ENCODE measurements at regions not wholly inside any gene's neighbourhood (a gene's known extent, or its start where the extent isn't known, plus 50 kb on each side); places are given as distances from the start of the nearest gene placed in this dataset.

DNA sequence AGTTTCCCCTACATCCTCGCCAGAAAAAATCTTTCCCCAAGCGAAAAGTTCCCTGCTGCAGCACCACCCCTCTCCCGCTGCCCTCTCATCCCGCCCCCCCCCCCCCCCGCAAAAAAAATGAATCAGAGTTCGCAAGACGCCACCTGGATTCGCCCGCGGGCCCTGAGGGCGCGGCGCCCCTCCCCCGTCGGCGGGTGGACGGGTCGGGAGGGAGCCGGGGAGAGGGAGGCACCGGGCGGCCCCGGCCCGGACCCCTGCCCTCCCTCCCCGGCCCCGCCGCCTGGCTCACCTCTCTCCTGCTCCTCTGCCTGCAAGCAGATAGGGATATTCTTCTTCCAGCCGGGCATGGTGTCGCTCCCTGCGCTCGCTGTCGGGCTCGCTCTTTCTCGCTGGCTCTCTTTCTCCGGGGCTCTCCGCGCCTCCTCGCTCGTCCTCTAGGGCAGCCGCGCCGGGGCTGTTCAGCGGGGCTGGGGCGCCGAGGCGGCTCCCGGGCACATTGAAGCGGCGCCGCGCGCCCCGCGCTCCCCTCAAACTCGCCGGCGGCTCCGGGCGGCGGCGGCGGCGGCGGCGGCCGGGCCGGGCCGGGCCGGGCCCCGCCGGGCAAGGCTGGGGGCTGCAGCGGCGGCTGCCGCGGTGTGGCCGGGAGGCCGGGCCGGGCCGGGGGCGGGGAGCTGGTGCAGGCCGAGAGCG is 200.3 kb upstream of the CAND1 start (continued):
- TF ChIP-seq, protein P1, sequence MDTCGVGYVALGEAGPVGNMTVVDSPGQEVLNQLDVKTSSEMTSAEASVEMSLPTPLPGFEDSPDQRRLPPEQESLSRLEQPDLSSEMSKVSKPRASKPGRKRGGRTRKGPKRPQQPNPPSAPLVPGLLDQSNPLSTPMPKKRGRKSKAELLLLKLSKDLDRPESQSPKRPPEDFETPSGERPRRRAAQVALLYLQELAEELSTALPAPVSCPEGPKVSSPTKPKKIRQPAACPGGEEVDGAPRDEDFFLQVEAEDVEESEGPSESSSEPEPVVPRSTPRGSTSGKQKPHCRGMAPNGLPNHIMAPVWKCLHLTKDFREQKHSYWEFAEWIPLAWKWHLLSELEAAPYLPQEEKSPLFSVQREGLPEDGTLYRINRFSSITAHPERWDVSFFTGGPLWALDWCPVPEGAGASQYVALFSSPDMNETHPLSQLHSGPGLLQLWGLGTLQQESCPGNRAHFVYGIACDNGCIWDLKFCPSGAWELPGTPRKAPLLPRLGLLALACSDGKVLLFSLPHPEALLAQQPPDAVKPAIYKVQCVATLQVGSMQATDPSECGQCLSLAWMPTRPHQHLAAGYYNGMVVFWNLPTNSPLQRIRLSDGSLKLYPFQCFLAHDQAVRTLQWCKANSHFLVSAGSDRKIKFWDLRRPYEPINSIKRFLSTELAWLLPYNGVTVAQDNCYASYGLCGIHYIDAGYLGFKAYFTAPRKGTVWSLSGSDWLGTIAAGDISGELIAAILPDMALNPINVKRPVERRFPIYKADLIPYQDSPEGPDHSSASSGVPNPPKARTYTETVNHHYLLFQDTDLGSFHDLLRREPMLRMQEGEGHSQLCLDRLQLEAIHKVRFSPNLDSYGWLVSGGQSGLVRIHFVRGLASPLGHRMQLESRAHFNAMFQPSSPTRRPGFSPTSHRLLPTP (IDR thresholded peaks at IDR 0.05; ENCODE audit: borderline replicate concordance, extremely low read depth, insufficient read length): no peak

DNA sequence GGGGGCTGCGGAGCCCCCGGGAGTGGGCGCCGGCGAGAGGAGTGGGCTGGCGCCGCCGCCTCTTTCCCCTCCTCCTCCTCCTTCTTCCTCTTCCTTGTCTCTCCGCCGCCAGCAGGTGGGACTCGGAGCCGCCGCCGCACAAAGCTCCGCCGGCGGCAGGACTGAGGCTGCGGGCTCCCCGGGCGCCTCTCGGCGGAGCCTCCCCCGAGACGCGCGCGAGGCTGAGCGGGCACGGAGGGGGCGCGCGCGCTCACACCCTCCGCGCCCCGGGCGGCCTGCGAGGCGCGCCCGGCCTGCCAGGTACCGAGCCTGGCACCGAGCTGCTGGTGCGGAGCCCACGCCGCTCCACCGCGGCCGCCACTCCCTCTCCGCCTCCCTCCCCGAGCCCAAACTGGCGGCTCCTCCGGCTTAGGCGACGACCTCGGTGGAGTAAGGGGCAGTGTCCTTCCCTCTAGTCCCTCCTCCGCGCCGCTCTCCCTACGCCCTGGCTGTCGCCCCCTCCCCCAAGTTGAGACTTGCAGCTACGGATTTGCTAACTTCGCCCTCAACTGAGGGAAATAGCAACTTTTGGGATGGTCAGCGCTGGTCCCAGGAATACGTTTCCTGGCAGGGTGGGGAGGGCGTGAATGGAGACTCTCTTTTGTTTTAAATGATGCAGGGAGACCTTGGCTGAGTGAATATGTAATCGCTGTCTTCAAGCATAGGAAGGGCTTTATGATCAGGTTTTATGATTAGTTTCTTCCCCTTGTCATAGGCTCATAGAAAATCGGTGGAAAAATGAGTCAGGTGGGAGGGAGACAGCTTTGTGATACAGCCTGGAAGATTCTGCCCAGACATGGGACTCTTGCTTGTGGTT is 199.5 kb upstream of the CAND1 start:
- Histone ChIP-seq H3K27me3 (ENCODE audit: control insufficient read depth in 2 of 2, insufficient read depth in 2 of 2, low read length in 2 of 2) (peaks cover 15 to 34% of the 10 kb centered on the region in 2 experiments), H2AFZ (ENCODE audit: low read depth, low read length) (peak overlapping the region; percentile 40; the same call in 1 of the 2 replicates), H3K9me3 (replicated peaks; ENCODE audit: control insufficient read depth, insufficient read depth, low read depth, low read length) (no peaks in the 10 kb centered on the region), H3K4me3 (no peak overlapping the region), H3K9me1 (ENCODE audit: control insufficient read depth, insufficient read depth, low read length) (no peaks in the 10 kb centered on the region), H3K27ac (ENCODE audit: extremely low read depth, low read depth, low read length) (no peak overlapping the region), H3K4me1 (replicated peaks in 1 of 2; ENCODE audit: control insufficient read depth in 2 of 2, insufficient read depth in 2 of 2, low read length in 2 of 2) (peaks cover 0 to 10% of the 10 kb centered on the region in 2 experiments; a peak in 2 of 5 replicates), H3K4me2 (ENCODE audit: insufficient read depth, low read length) (no peak overlapping the region), H3K9ac (ENCODE audit: insufficient read depth in 1 of 2, low read depth in 2 of 2, low read length in 2 of 2) (peak overlapping the region in 1 of 2 experiments; percentile 17; a peak in 1 of 4 replicates), H3K36me3 (ENCODE audit: control insufficient read depth, insufficient read depth, low read length) (no peaks in the 10 kb centered on the region), H4K20me1 (replicated peaks; ENCODE audit: control insufficient read depth, insufficient read depth, low read length) (no peaks in the 10 kb centered on the region), H3K79me2 (ENCODE audit: control insufficient read depth, insufficient read depth, low read length) (no peaks in the 10 kb centered on the region)
- FAIRE-seq: no peak
- DNase-seq (ENCODE audit: extremely low read depth in 1 of 4, low spot score in 3 of 4): peak in 2 of 4 experiments; percentile 7 to 11
- TF ChIP-seq ZSCAN29 (IDR thresholded peaks at IDR 0.05) (no peak), HDAC1 (IDR thresholded peaks at IDR 0.05) (no peak), RBM15 (IDR thresholded peaks at IDR 0.05; ENCODE audit: insufficient read depth, low read length) (no peak), NR1H2 (CRISPR knock-in tag; IDR thresholded peaks at IDR 0.05) (no peak), SRSF9 (IDR thresholded peaks at IDR 0.05; ENCODE audit: borderline replicate concordance, low read depth, low read length) (no peak), ZNF717 (CRISPR knock-in tag; IDR thresholded peaks at IDR 0.05) (no peak), KLF13 (tag; IDR thresholded peaks at IDR 0.05; ENCODE audit: borderline replicate concordance, low read depth) (no peak)
- TF ChIP-seq, protein P2, sequence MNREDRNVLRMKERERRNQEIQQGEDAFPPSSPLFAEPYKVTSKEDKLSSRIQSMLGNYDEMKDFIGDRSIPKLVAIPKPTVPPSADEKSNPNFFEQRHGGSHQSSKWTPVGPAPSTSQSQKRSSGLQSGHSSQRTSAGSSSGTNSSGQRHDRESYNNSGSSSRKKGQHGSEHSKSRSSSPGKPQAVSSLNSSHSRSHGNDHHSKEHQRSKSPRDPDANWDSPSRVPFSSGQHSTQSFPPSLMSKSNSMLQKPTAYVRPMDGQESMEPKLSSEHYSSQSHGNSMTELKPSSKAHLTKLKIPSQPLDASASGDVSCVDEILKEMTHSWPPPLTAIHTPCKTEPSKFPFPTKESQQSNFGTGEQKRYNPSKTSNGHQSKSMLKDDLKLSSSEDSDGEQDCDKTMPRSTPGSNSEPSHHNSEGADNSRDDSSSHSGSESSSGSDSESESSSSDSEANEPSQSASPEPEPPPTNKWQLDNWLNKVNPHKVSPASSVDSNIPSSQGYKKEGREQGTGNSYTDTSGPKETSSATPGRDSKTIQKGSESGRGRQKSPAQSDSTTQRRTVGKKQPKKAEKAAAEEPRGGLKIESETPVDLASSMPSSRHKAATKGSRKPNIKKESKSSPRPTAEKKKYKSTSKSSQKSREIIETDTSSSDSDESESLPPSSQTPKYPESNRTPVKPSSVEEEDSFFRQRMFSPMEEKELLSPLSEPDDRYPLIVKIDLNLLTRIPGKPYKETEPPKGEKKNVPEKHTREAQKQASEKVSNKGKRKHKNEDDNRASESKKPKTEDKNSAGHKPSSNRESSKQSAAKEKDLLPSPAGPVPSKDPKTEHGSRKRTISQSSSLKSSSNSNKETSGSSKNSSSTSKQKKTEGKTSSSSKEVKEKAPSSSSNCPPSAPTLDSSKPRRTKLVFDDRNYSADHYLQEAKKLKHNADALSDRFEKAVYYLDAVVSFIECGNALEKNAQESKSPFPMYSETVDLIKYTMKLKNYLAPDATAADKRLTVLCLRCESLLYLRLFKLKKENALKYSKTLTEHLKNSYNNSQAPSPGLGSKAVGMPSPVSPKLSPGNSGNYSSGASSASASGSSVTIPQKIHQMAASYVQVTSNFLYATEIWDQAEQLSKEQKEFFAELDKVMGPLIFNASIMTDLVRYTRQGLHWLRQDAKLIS (CRISPR knock-in tag; IDR thresholded peaks at IDR 0.05): no peak
- ChIA-PET POLR2A (no interaction called here), CTCF (ENCODE audit: low intra/inter-chr PET ratio) (no interaction called here)
- in situ Hi-C loops (cut with MboI): no loop called here
- intact Hi-C loops (cut with micrococcal nuclease): no loop called here
- BruUV-seq (replicated peaks): no TSS peak
- WGBS (ENCODE audit: insufficient coverage, low coverage, missing lambda C conversion rate): 11% methylated on average over 21 of the region's 68 CpGs
- peak; percentile 62 for ATAC-seq

All from K562 (cell line).